DOHH2 (cell line): ENCODE measurements at regions not wholly inside any gene's neighbourhood (a gene's known extent, or its start where the extent isn't known, plus 50 kb on each side); places are given as distances from the start of the nearest gene placed in this dataset.

ENCODE experiments used
- H3F3A ChIP-seq: fragments of 200-600 bp; sonication (generic), shearing (Covaris generic); 2 replicates; pipeline ENCODE4 v1.6.0; 2016; ENCODE audit warnings: antibody characterized with exemption, mild to moderate bottlenecking; ENCODE audit not compliant: control insufficient read depth, insufficient read depth
- H3K27ac ChIP-seq: fragments of 200-600 bp; sonication (generic); 2 replicates; pipeline ENCODE4 v1.5.1; 2014; ENCODE audit warnings: low read depth, mild to moderate bottlenecking, low read length, moderate library complexity
- H3K27me3 ChIP-seq: fragments of 200-600 bp; sonication (generic); 2 replicates; pipeline ENCODE4 v1.6.1; 2014; ENCODE audit warnings: mild to moderate bottlenecking, low read length, mixed read lengths; ENCODE audit not compliant: control insufficient read depth
- H3K36me3 ChIP-seq: fragments of 200-600 bp; sonication (generic); 2 replicates; pipeline ENCODE4 v1.6.1; 2014; ENCODE audit warnings: mild to moderate bottlenecking, low read length, moderate library complexity, mixed read lengths; ENCODE audit not compliant: control insufficient read depth
- H3K4me1 ChIP-seq: fragments of 200-600 bp; sonication (generic); 2 replicates; pipeline ENCODE4 v1.6.1; 2014; ENCODE audit warnings: mild to moderate bottlenecking, low read length, mixed read lengths; ENCODE audit not compliant: control insufficient read depth
- H3K4me2 ChIP-seq: fragments of 200-600 bp; sonication (generic); 2 replicates; pipeline ENCODE4 v1.6.0; 2014; ENCODE audit warnings: mild to moderate bottlenecking, low read length, moderate library complexity
- H3K4me3 ChIP-seq: fragments of 200-600 bp; sonication (generic); 2 replicates; pipeline ENCODE4 v1.5.1; 2014; ENCODE audit warnings: mild to moderate bottlenecking, low read length, mixed read lengths
- H3K79me2 ChIP-seq: fragments of 200-600 bp; sonication (generic); 2 replicates; pipeline ENCODE4 v1.6.1; 2014; ENCODE audit warnings: mild to moderate bottlenecking, low read length, mixed read lengths; ENCODE audit not compliant: control insufficient read depth
- H3K9me2 ChIP-seq: fragments of 200-600 bp; sonication (generic); replicated peaks from 2 replicates; pipeline ENCODE4 v1.6.1; 2014; ENCODE audit warnings: mild to moderate bottlenecking, low read length, mixed read lengths; ENCODE audit not compliant: control insufficient read depth
- H3K9me3 ChIP-seq: fragments of 200-600 bp; sonication (generic); 2 replicates; pipeline ENCODE4 v1.6.1; 2014; ENCODE audit warnings: antibody characterized with exemption, low read length, mixed read lengths; ENCODE audit not compliant: control insufficient read depth, insufficient read depth
- H4K20me1 ChIP-seq: fragments of 200-600 bp; sonication (generic); 2 replicates; pipeline ENCODE4 v1.6.0; 2014; ENCODE audit warnings: low read depth, mild to moderate bottlenecking, antibody characterized with exemption, low read length, moderate library complexity; ENCODE audit not compliant: control insufficient read depth, insufficient read depth
- EZH2phosphoT487 ChIP-seq: fragments of 200-600 bp; sonication (generic); IDR thresholded peaks from 2 replicates; pipeline ENCODE4 v1.6.1; 2017; ENCODE audit warnings: borderline replicate concordance, mild to moderate bottlenecking, antibody characterized with exemption, low read length, moderate library complexity, mixed read lengths
- TF ChIP-seq, protein P1 (sequence below): fragments of 200-600 bp; sonication (generic); IDR thresholded peaks from one replicate; pipeline ENCODE4 v1.5.1; 2014; ENCODE audit warnings: antibody characterized with exemption, mild to moderate bottlenecking, low read depth, low read length; ENCODE audit not compliant: poor library complexity, severe bottlenecking

GRCh38 chr11:70758206-70758605 is 359.9 kb downstream of the CTTN start:
- Histone ChIP-seq H3K9me2 (no peaks in the 10 kb centered on the region), H3F3A (no peaks in the 10 kb centered on the region), H3K36me3 (no peaks in the 10 kb centered on the region), H3K79me2 (no peaks in the 10 kb centered on the region), H4K20me1 (no peaks in the 10 kb centered on the region), H3K27ac (no peak overlapping the region), H3K27me3 (no peaks in the 10 kb centered on the region), H3K4me3 (no peak overlapping the region), H3K4me1 (no peaks in the 10 kb centered on the region), H3K4me2 (no peak overlapping the region), H3K9me3 (no peaks in the 10 kb centered on the region)
- TF ChIP-seq EZH2phosphoT487, result no peak

DNA sequence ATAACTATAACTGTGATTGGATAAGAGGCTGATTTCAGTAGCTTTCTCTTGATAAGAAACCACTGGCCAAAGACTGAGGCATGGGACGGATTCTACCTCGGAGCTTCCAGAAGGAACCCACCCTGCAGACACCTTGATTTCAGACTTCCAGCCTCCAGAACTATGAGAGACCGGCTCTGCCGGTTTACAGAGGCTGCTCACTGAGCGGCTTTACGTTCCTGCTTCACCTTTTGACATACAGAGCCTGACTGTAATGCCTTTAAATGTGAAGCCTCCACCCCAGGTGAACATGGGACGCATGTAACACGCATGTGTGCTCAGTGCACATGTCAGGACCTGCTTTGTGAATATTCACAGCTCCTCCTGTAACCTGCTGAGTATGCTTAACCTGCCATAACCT is 361.5 kb downstream of the CTTN start:
- H3K4me2 ChIP-seq, result no peak overlapping the region
- no peaks in the 10 kb centered on the region for H3K27me3 ChIP-seq
- H3K9me2 ChIP-seq, result no peaks in the 10 kb centered on the region
- H4K20me1 ChIP-seq, result no peaks in the 10 kb centered on the region
- no peak for TF ChIP-seq EZH2phosphoT487
- TF ChIP-seq, protein P1, sequence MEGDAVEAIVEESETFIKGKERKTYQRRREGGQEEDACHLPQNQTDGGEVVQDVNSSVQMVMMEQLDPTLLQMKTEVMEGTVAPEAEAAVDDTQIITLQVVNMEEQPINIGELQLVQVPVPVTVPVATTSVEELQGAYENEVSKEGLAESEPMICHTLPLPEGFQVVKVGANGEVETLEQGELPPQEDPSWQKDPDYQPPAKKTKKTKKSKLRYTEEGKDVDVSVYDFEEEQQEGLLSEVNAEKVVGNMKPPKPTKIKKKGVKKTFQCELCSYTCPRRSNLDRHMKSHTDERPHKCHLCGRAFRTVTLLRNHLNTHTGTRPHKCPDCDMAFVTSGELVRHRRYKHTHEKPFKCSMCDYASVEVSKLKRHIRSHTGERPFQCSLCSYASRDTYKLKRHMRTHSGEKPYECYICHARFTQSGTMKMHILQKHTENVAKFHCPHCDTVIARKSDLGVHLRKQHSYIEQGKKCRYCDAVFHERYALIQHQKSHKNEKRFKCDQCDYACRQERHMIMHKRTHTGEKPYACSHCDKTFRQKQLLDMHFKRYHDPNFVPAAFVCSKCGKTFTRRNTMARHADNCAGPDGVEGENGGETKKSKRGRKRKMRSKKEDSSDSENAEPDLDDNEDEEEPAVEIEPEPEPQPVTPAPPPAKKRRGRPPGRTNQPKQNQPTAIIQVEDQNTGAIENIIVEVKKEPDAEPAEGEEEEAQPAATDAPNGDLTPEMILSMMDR, result no peak
- no peaks in the 10 kb centered on the region for H3F3A ChIP-seq
- H3K36me3 ChIP-seq, result no peaks in the 10 kb centered on the region
- no peaks in the 10 kb centered on the region for H3K79me2 ChIP-seq
- H3K4me3 ChIP-seq, result no peak overlapping the region
- H3K9me3 ChIP-seq, result no peaks in the 10 kb centered on the region
- H3K27ac ChIP-seq, result no peak overlapping the region
- H3K4me1 ChIP-seq, result no peaks in the 10 kb centered on the region

DNA sequence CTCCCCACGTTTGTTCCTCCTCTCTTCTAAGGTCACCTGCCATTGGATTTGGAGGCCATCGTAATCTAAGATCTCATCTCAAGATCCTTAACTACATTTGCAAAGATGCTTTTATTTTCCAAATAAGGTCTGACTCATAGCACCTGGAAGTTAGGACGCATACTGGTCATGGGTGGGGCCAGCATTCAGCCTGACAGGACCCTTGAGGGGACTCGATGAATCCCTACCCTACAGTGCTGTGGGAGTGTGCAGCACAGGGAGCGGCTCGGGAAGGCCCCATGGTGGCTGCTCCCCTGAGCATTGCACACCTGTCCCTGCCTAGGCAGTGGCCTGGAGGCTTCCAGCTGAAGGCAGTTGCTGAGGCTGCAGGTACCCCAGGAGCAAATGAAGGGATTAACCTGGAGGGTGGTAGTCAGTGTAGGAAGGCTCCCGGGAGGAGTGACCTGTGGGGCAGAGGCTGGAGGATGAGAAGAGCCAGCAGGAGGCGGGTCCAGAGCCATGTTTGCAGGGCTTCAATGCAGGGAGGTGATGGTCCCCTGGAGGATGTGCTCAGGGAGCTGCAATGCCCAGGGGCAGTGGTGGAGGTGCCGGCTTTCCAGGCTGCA is 362.2 kb downstream of the CTTN start:
- Histone ChIP-seq H3K9me2 (no peaks in the 10 kb centered on the region), H3K4me2 (no peak overlapping the region), H3K4me1 (no peaks in the 10 kb centered on the region), H3K36me3 (no peaks in the 10 kb centered on the region), H3K27me3 (no peaks in the 10 kb centered on the region), H3K9me3 (no peaks in the 10 kb centered on the region), H3K79me2 (no peaks in the 10 kb centered on the region), H4K20me1 (no peaks in the 10 kb centered on the region), H3K4me3 (no peak overlapping the region), H3K27ac (no peak overlapping the region), H3F3A (no peaks in the 10 kb centered on the region)
- TF ChIP-seq EZH2phosphoT487, result no peak
- TF ChIP-seq, protein P1, result no peak

DNA sequence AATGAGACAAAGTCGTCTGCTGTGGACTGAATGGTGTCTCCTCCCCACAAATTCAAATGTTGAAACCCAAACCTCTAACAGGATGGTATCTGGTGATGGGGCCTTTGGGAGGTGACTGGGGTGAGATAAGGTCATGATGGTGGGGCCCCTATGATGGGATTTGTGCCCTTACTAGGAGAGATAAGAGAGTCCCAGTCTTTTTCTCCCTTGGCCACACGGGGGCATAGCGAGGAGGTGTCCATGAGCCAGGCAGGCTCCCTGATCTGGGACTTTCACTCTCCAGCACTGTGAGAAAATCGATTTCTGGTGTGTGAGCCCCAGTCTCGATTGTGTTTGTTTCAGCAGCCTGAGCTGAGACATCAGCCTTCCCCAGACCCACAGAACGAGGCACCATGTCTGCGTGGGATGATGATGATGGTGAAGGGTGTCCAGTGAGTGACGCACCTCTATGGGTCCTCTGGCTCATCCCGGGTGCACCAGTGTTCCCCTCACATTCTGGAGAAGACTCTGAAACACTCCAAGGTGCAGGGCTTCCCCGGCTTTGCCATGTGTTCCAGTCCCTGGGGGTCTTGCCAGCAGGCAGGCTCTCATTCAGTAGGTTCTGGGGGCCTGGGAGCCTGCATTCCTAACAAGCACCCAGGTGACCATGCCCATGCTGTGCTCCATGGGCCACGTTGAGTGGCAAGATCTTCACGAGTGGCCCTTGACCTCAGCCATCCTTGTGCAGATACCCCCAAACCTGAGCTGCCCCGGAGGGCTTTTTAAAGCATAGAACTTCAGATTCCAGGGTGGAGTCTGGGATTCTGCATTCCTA is 363.0 kb downstream of the CTTN start:
- Histone ChIP-seq H3K36me3 (no peaks in the 10 kb centered on the region), H3K9me2 (no peaks in the 10 kb centered on the region), H3K27ac (no peak overlapping the region), H3K27me3 (no peaks in the 10 kb centered on the region), H3K4me3 (no peak overlapping the region), H4K20me1 (no peaks in the 10 kb centered on the region), H3K4me1 (no peaks in the 10 kb centered on the region), H3K4me2 (no peak overlapping the region), H3F3A (no peaks in the 10 kb centered on the region), H3K79me2 (no peaks in the 10 kb centered on the region), H3K9me3 (no peaks in the 10 kb centered on the region)
- TF ChIP-seq, protein P1, result peak; percentile 27
- TF ChIP-seq EZH2phosphoT487, result no peak
